NCI-H460 (cell line): ENCODE measurements at regions not wholly inside any gene's neighbourhood (a gene's known extent, or its start where the extent isn't known, plus 50 kb on each side); places are given as distances from the start of the nearest gene placed in this dataset.

Source experiments
- DNase-seq: peaks from one replicate; pipeline ENCODE4 v3.0.0-alpha.2; 2016; ENCODE audit warnings: low read depth; ENCODE audit errors: extremely low read depth

DNA sequence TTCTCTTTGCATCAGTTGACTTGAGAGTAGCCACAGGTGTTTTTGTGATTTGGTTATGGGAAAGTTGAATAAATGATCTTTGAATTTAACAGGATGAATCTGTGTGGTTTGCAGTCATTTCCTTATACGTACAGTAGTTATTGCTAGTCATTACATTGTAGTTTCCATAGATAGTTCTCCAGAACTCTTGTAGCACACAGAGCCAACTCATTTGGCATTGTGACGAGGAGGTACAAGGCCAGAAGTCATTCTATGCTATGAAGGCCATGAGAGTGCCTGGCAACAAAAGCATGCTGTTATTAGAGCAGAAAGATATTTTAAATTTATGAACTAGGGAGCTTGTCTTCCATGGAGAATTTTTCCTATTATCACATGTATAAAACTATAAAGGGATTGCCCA lies 973.0 kb upstream of the CHAC2 start:
- DNase-seq, result no peak

DNA sequence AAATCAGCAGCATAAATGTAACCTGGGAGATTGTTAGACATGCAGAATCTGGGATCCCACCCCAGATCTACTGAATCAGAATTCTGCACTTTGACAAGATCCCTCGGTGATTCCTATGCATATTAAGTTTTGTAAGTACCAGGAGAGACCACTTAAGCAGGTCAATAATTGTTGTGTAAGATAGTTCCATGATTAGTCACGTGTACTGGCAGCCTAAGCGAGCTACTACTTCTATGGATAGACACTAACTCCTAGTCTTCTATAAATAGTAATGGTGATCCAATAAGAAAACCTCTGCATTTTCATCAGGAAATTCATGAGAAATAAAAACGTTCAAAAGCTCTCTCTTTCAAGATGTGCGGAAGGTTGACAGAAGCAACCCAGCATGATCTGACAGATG lies 988.2 kb upstream of the CHAC2 start:
- no peak for DNase-seq

GRCh38 chr2:52776571-52776970 lies 991.0 kb upstream of the CHAC2 start:
- DNase-seq, result no peak

DNA sequence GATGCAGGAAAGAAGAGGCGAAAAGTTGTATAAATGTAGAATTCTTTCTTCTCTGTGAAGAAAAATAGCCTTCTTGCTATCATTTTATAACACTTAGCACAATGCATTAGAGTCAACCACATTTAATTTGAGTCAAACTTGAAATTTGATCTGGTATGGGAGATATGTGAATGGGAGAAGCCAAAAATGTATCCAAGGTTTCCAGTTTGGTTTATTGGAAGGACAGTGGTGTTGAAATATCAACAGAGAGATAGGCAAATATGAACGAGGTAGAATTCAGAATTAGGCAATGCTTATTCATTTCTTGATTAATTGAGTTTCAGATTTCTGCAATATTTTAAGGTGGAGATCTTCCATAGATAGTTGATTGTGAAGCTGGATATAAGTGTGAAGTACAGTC lies 991.9 kb upstream of the CHAC2 start:
- DNase-seq, result no peak

DNA sequence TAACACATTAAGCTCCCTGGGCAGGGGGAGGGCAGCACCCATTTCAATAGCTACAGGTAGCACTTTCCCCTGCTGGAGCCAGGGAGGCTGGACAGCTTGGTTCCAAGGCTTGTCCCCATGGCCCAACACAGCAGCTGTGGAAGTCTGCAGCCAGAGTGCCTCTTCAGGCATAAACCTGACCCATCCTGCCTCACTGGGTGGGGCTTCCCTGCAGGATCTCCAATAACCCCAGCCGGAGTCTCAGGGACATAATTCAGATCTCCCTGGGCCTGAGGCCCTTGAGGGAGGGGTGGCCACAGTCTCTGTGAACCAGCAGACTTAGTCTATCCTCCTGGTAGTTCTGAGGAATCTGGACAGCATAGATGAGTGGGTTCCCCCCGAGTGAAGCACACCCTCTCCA lies 1001.9 kb upstream of the CHAC2 start:
- no peak for DNase-seq

GRCh38 chr2:52749764-52750163 lies 1017.8 kb upstream of the CHAC2 start:
- DNase-seq, result no peak

DNA sequence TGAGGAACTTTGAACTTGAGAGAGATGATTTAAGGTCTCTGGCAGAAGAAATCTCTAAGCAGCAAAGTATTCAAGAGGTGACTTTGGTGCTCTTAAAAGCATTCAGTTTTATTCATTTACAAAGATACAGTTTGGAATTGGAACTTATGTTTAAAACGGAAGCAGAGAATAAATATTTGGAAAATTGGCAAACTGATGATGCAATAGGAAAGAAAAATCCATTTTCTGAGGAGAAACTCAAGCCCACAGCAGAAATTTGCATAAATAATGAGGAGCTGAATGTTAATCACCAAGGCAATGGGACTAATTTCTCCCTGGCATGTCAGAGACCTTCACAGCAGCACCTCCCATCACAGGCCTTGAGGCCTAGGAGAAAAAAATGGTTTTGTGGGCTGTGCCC lies 1022.5 kb upstream of the CHAC2 start:
- DNase-seq, result no peak

- DNase-seq, result no peak
Measured at GRCh38 chr2:52732849-52733395, 1034.7 kb upstream of the CHAC2 start.

DNA sequence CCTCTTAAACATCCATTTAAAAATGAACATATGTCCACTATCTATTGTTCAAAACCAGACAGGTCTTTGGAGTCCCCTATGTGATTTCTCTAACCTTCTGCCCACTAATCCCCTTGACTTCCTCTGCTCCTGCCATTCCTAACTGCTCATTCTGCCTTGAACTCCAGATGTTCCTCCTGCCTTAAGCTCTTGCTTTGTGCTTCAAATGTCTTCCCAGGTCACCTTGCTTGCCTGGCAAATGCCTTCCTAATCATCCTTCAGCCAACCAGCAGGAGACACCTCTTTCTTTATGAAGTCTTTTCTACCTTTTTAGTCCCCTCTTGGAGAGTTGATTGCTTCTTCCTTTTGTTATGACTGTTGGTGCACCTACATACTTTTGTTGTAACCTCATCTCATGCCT lies 1043.0 kb upstream of the CHAC2 start:
- no peak for DNase-seq

- no peak for DNase-seq
Measured at GRCh38 chr2:52717836-52718235, 1049.8 kb upstream of the CHAC2 start.

DNA sequence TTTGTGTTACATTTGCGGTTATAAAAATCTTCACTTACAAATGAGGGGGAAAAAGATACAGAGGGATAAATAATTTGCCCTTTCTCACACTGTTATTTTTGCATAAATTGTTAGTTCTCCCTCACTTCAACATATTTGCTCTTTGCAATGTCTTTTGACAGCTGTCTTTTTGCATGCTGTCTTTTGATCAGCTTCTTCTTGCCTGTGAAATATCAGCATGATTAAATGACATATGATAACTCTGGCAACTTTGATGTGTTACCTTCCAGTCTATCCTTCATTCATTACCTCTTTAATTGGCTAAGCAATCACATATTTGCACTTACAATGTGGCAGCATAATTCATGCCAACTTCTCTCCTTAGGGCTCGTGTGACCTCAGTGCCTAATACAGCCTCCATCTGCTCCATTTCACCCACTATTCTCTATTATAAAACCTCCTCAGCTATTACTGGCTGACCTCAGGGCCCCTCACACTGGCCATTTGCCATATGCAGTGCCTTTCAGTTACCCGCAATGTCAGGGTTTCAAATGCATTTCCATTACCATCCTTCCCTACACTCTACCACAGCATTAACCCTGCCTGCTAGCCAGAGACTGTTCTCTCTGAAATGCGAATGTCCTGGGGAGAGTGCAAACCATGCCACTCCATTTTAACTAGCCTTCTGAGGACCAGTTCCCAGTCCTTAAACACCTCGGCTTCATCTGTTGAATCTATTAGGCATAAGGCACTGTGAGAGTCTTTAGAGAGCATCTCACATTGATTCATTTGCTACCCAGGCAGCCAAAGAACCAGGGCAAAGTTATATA lies 1056.6 kb upstream of the CHAC2 start:
- no peak for DNase-seq

GRCh38 chr2:52704251-52704650 lies 1063.4 kb upstream of the CHAC2 start:
- DNase-seq, result no peak

DNA sequence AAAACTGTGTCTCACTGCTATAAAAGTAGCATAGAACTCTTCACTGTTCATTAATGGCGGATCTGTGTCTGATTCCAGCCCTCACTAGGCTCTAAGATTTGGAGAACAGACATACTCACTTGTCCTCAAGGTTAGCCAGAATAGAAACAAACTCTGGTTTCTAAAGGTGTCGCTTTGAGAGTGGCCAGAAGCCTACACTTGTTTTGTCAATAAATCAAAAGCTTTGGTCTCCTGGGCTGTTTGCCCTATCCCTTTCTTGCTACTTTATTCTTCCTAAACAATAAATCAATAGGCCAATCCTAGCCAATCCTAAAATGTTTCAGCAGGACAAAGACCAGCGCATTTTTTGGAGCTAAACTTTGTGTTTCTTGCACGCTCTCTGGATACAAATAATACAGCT lies 1064.6 kb upstream of the CHAC2 start:
- DNase-seq, result no peak

- no peak for DNase-seq
Measured at GRCh38 chr2:52698408-52698807, 1069.2 kb upstream of the CHAC2 start.

DNA sequence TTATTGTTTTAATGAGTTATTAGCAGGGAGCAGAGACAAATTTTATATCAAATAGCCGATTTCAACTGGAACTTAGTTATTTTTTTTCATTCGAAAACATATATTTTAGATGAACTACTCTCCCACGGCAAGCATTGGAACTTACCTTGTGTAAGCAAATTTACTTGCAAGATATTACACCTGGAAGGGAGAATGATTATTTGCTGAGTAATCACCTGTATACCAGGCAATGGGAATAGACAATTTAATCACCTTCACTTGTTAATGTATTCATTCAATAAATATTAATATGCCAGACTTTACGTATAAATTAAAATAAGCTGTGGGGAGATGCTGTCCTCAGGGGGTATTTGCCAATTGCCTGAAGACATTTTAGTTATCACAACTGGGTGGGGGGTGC lies 1069.9 kb upstream of the CHAC2 start:
- no peak for DNase-seq

GRCh38 chr2:52695731-52696130 lies 1071.9 kb upstream of the CHAC2 start:
- DNase-seq, result no peak

- DNase-seq, result no peak
Measured at GRCh38 chr2:52686935-52687334, 1080.7 kb upstream of the CHAC2 start.

DNA sequence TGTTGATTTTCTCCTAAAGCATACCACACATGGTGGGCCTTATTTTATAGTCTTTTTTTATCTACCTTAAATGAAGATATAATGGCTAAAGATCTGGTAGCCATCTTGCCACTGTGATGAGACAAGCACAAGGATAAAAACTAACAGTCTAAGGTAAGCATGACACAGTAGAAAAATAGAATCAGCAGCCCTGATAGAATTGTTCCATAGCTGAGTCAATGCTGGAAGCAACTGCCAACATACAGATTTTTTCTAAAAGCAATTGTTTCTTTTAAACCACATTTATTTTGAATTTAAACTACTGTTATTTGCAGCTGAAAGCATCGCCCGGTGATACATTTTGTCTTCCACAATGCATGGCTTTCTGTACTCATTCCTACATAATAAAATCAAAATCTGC lies 1091.5 kb upstream of the CHAC2 start:
- no peak for DNase-seq

GRCh38 chr2:52668724-52669123 lies 1098.9 kb upstream of the CHAC2 start:
- DNase-seq, result no peak

- DNase-seq, result no peak
Measured at GRCh38 chr2:52659546-52659945, 1108.1 kb upstream of the CHAC2 start.

GRCh38 chr2:52658598-52658997 lies 1109.0 kb upstream of the CHAC2 start:
- DNase-seq, result no peak

- peak; percentile 88 for DNase-seq
Measured at GRCh38 chr2:52639692-52640091, 1127.9 kb upstream of the CHAC2 start.

DNA sequence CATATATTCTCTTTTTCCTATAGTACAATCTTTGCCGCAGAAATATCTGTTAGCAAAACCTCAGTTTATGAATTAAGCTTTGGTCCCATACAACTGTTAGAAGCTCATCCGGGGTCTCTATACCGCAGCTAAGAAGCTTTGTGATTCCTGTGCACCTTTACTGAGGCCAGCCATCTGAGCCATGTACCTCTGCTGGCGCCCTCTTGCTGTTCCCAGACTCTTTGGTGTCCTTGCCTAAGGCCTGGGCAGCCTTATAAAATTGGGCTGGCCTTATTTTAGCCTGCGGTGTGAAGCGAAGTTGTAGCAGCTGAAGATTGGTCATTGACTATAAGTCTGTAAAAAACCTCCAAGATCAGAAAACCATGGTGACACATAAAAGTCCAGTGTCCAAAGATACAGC lies 1135.1 kb upstream of the CHAC2 start:
- DNase-seq, result no peak
